ENCODE measurements at regions not wholly inside any gene's neighbourhood (a gene's known extent, or its start where the extent isn't known, plus 50 kb on each side); places are given as distances from the start of the nearest gene placed in this dataset.

- DNase-seq (ENCODE audit: low read depth in 4 of 4, low spot score in 1 of 4), result no peak
Measured at GRCh38 chr7:136665878-136666509, 202.5 kb upstream of the CHRM2 start.

GRCh38 chr7:136664537-136664936 lies 203.9 kb upstream of the CHRM2 start:
- no peak for DNase-seq (ENCODE audit: low read depth in 4 of 4, low spot score in 1 of 4)

GRCh38 chr7:136657482-136657921 lies 210.9 kb upstream of the CHRM2 start:
- DNase-seq (ENCODE audit: low read depth in 4 of 4, low spot score in 1 of 4), result no peak

- DNase-seq (ENCODE audit: low read depth in 4 of 4, low spot score in 1 of 4), result no peak
Measured at GRCh38 chr7:136656516-136656915, 211.9 kb upstream of the CHRM2 start.

GRCh38 chr7:136655414-136655813 lies 213.0 kb upstream of the CHRM2 start:
- no peak for DNase-seq (ENCODE audit: low read depth in 4 of 4, low spot score in 1 of 4)

GRCh38 chr7:136654406-136654805 lies 214.0 kb upstream of the CHRM2 start:
- DNase-seq (ENCODE audit: low read depth in 4 of 4, low spot score in 1 of 4), result no peak

- DNase-seq (ENCODE audit: low read depth in 4 of 4, low spot score in 1 of 4), result no peak
Measured at GRCh38 chr7:136652635-136653370, 215.6 kb upstream of the CHRM2 start.

- no peak for DNase-seq (ENCODE audit: low read depth in 4 of 4, low spot score in 1 of 4)
Measured at GRCh38 chr7:136640977-136641376, 227.5 kb upstream of the CHRM2 start.

GRCh38 chr7:136637813-136638212 lies 230.6 kb upstream of the CHRM2 start:
- DNase-seq (ENCODE audit: low read depth in 4 of 4, low spot score in 1 of 4), result no peak

GRCh38 chr7:136635751-136636150 lies 232.7 kb upstream of the CHRM2 start:
- no peak for DNase-seq (ENCODE audit: low read depth in 4 of 4, low spot score in 1 of 4)

- no peak for DNase-seq (ENCODE audit: low read depth in 4 of 4, low spot score in 1 of 4)
Measured at GRCh38 chr7:136618818-136619217, 249.6 kb upstream of the CHRM2 start.

GRCh38 chr7:136617176-136617575 lies 251.3 kb upstream of the CHRM2 start:
- DNase-seq (ENCODE audit: low read depth in 4 of 4, low spot score in 1 of 4), result no peak

GRCh38 chr7:136605532-136606329 lies 262.7 kb upstream of the CHRM2 start:
- DNase-seq (ENCODE audit: low read depth in 4 of 4, low spot score in 1 of 4), result no peak

GRCh38 chr7:136601772-136602171 lies 266.7 kb upstream of the CHRM2 start:
- DNase-seq (ENCODE audit: low read depth in 4 of 4, low spot score in 1 of 4), result no peak

- no peak for DNase-seq (ENCODE audit: low read depth in 4 of 4, low spot score in 1 of 4)
Measured at GRCh38 chr7:136600475-136600874, 268.0 kb upstream of the CHRM2 start.

- no peak for DNase-seq (ENCODE audit: low read depth in 4 of 4, low spot score in 1 of 4)
Measured at GRCh38 chr7:136594739-136595144, 273.7 kb upstream of the CHRM2 start.

- no peak for DNase-seq (ENCODE audit: low read depth in 4 of 4, low spot score in 1 of 4)
Measured at GRCh38 chr7:136588216-136588615, 280.2 kb upstream of the CHRM2 start.

- no peak for DNase-seq (ENCODE audit: low read depth in 4 of 4, low spot score in 1 of 4)
Measured at GRCh38 chr7:136585954-136586670, 282.3 kb upstream of the CHRM2 start.

GRCh38 chr7:136566491-136566890 lies 302.0 kb upstream of the CHRM2 start:
- no peak for DNase-seq (ENCODE audit: low read depth in 4 of 4, low spot score in 1 of 4)

- DNase-seq (ENCODE audit: low read depth in 4 of 4, low spot score in 1 of 4), result no peak
Measured at GRCh38 chr7:136555933-136556332, 312.5 kb upstream of the CHRM2 start.

- no peak for DNase-seq (ENCODE audit: low read depth in 4 of 4, low spot score in 1 of 4)
Measured at GRCh38 chr7:136551618-136552017, 316.8 kb upstream of the CHRM2 start.
